GM19452 (cell line): ENCODE measurements at regions not wholly inside any gene's neighbourhood (a gene's known extent, or its start where the extent isn't known, plus 50 kb on each side); places are given as distances from the start of the nearest gene placed in this dataset.
"Not testable (repeated sequence)": the region's sequence is repeated elsewhere in the genome, so short reads cannot be mapped to it uniquely, and the experiment has no call there.

Experiments
- ATAC-seq: cut with Tn5 transposase; IDR thresholded peaks from one replicate; pipeline ENCODE4 v1.9.1; 2021; ENCODE audit not compliant: unreplicated experiment

GRCh38 chr10:121131014-121131413 lies 279.9 kb downstream of the WDR11 start:
- no peak for ATAC-seq

- ATAC-seq, result no peak
Measured at GRCh38 chr10:121131426-121132265, 280.5 kb downstream of the WDR11 start.

GRCh38 chr10:121132273-121132672 lies 281.1 kb downstream of the WDR11 start:
- ATAC-seq, result no peak

- no peak for ATAC-seq
Measured at GRCh38 chr10:121133901-121134300, 282.7 kb downstream of the WDR11 start.

GRCh38 chr10:121134711-121135110 lies 283.5 kb downstream of the WDR11 start:
- ATAC-seq, result no peak

- no peak for ATAC-seq
Measured at GRCh38 chr10:121135512-121135911, 284.4 kb downstream of the WDR11 start.

GRCh38 chr10:121137533-121137932 lies 286.4 kb downstream of the WDR11 start:
- no peak for ATAC-seq

- ATAC-seq, result no peak
Measured at GRCh38 chr10:121138112-121138860, 287.1 kb downstream of the WDR11 start.

GRCh38 chr10:121138918-121139317 lies 287.8 kb downstream of the WDR11 start:
- no peak for ATAC-seq

- not testable (repeated sequence) for ATAC-seq
Measured at GRCh38 chr10:121145802-121146395, 294.7 kb downstream of the WDR11 start.

GRCh38 chr10:121148921-121149320 lies 297.8 kb downstream of the WDR11 start:
- ATAC-seq, result no peak

GRCh38 chr10:121152033-121152432 lies 300.9 kb downstream of the WDR11 start:
- ATAC-seq, result no peak

GRCh38 chr10:121152935-121153334 lies 301.8 kb downstream of the WDR11 start:
- ATAC-seq, result no peak

GRCh38 chr10:121154310-121154709 lies 303.1 kb downstream of the WDR11 start:
- no peak for ATAC-seq

- no peak for ATAC-seq
Measured at GRCh38 chr10:121154846-121155245, 303.7 kb downstream of the WDR11 start.

- ATAC-seq, result no peak
Measured at GRCh38 chr10:121155742-121156474, 304.7 kb downstream of the WDR11 start.

- no peak for ATAC-seq
Measured at GRCh38 chr10:121157998-121158397, 306.8 kb downstream of the WDR11 start.

GRCh38 chr10:121158988-121159579 lies 307.9 kb downstream of the WDR11 start:
- ATAC-seq, result no peak

- ATAC-seq, result no peak
Measured at GRCh38 chr10:121159670-121160069, 308.5 kb downstream of the WDR11 start.

- ATAC-seq, result no peak
Measured at GRCh38 chr10:121165276-121165675, 314.1 kb downstream of the WDR11 start.
